Chondrocyte (in vitro differentiated cells): ENCODE measurements at regions not wholly inside any gene's neighbourhood (a gene's known extent, or its start where the extent isn't known, plus 50 kb on each side); places are given as distances from the start of the nearest gene placed in this dataset.

Experiments used
- DNase-seq: peaks from one replicate; pipeline ENCODE4 v3.0.0; 2021; ENCODE audit warnings: mixed read lengths, low spot score
- H3K27ac Mint-ChIP-seq: one replicate; pipeline ENCODE4 v1.8.0; 2021; ENCODE audit warnings: mild to moderate bottlenecking, moderate library complexity, mixed read lengths; ENCODE audit not compliant: unreplicated experiment
- H3K27me3 Mint-ChIP-seq: 2 replicates; pipeline ENCODE4 v1.8.0; 2021; ENCODE audit warnings: low read depth, mixed read lengths
- H3K36me3 Mint-ChIP-seq: 2 replicates; pipeline ENCODE4 v1.8.0; 2021; ENCODE audit warnings: low read depth, mixed read lengths
- H3K4me1 Mint-ChIP-seq: 2 replicates; pipeline ENCODE4 v1.8.0; 2021; ENCODE audit warnings: low read depth, mild to moderate bottlenecking, mixed read lengths
- H3K4me3 Mint-ChIP-seq: one replicate; pipeline ENCODE4 v1.8.0; 2021; ENCODE audit warnings: mild to moderate bottlenecking, moderate library complexity, mixed read lengths; ENCODE audit not compliant: unreplicated experiment
- H3K9me3 Mint-ChIP-seq: 2 replicates; pipeline ENCODE4 v1.8.0; 2021; ENCODE audit warnings: low read depth, mixed read lengths
- TF ChIP-seq, protein P1 (sequence below): fragments of 200-600 bp; sonication (generic); IDR thresholded peaks from 2 replicates; pipeline ENCODE4 v1.5.0; 2021; ENCODE audit warnings: antibody characterized with exemption, mild to moderate bottlenecking, moderate library complexity

DNA sequence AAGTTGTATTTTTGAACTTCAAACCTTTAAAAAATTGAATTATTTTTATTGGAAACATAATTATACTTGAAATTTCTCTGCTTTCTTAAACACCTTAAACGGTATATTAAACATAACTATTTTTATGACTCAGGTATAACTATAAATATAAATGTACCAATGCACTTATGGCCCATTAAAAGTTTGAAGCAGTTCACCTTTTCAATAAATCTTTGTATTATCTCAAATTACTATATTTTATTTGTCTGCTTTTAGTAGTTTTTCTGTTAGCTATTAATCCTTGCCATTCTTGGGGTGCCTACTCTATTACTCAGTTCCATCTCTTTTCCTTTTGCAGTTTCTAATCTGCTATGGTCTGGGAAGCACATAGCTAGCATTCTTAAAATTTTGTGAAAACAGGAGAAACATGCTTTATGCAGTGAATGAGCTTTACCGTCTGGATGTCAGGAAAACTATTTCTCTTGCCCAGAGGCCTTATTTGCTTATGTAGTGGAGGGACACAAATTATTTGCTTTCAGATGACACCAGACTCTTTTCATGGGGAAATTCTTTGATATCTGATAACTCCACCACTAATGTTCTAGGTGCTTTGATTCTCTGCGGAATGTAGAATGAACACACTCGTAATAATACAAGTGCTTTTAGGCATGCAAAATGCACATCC is 378.9 kb upstream of the CITED2 start:
- Mint-ChIP-seq H3K4me1 (peaks cover 93% of the 10 kb centered on the region), H3K27ac (peak overlapping the region; percentile 87), H3K27me3 (no peaks in the 10 kb centered on the region), H3K9me3 (no peaks in the 10 kb centered on the region), H3K36me3 (no peaks in the 10 kb centered on the region), H3K4me3 (no peak overlapping the region)
- TF ChIP-seq, protein P1, sequence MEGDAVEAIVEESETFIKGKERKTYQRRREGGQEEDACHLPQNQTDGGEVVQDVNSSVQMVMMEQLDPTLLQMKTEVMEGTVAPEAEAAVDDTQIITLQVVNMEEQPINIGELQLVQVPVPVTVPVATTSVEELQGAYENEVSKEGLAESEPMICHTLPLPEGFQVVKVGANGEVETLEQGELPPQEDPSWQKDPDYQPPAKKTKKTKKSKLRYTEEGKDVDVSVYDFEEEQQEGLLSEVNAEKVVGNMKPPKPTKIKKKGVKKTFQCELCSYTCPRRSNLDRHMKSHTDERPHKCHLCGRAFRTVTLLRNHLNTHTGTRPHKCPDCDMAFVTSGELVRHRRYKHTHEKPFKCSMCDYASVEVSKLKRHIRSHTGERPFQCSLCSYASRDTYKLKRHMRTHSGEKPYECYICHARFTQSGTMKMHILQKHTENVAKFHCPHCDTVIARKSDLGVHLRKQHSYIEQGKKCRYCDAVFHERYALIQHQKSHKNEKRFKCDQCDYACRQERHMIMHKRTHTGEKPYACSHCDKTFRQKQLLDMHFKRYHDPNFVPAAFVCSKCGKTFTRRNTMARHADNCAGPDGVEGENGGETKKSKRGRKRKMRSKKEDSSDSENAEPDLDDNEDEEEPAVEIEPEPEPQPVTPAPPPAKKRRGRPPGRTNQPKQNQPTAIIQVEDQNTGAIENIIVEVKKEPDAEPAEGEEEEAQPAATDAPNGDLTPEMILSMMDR: no peak
- DNase-seq: no peak

DNA sequence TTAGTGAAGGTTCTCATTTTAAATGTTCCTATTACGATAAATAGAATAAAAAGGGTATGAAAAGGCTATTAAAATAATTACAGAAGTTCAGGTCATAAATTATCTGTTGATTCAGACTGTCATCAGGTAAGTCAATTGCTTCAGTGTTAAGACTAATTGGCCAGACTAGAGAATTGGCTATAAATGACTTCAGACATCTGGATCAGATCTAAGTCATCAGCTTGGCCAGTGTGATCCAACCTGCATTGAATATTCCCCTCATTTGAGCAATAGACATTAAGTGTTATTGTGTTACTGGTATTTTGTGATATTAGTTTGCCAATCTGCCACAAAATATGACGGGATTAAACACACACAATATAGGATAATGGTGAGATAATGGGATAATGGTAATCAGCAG is 377.6 kb upstream of the CITED2 start:
- H3K27ac Mint-ChIP-seq: peak overlapping the region; percentile 59

DNA sequence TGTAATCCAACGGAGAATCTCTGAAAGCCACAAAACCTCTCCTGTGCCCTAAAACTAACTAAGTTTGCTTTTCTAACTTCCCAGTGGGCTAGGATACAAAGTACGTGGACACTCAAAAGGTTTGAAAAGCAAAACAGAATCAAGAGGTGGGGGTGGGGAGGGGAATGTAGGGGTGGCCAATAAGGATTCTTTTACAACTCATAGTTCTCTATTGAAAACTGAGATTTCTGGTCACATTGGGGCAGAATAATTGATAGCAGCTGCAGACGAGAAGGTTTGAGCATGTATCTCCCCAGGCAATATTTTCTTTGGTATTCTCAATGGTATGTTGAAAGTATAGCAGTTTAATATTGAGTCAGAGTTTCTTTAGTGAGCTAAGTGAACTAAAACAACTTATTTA is 376.7 kb upstream of the CITED2 start:
- TF ChIP-seq, protein P1: no peak
- peaks cover 79% of the 10 kb centered on the region for H3K4me1 Mint-ChIP-seq
- H3K4me3 Mint-ChIP-seq: no peak overlapping the region
- no peak for DNase-seq
- peak overlapping the region; percentile 81 for H3K27ac Mint-ChIP-seq
- no peaks in the 10 kb centered on the region for H3K9me3 Mint-ChIP-seq
- H3K36me3 Mint-ChIP-seq: no peaks in the 10 kb centered on the region
- no peaks in the 10 kb centered on the region for H3K27me3 Mint-ChIP-seq

More for the DNA sequence above, 377.6 kb upstream of the CITED2 start:
- TF ChIP-seq, protein P1: no peak
- Mint-ChIP-seq H3K4me1 (peaks cover 86% of the 10 kb centered on the region), H3K36me3 (no peaks in the 10 kb centered on the region), H3K4me3 (no peak overlapping the region), H3K27me3 (no peaks in the 10 kb centered on the region), H3K9me3 (no peaks in the 10 kb centered on the region)
- no peak for DNase-seq

DNA sequence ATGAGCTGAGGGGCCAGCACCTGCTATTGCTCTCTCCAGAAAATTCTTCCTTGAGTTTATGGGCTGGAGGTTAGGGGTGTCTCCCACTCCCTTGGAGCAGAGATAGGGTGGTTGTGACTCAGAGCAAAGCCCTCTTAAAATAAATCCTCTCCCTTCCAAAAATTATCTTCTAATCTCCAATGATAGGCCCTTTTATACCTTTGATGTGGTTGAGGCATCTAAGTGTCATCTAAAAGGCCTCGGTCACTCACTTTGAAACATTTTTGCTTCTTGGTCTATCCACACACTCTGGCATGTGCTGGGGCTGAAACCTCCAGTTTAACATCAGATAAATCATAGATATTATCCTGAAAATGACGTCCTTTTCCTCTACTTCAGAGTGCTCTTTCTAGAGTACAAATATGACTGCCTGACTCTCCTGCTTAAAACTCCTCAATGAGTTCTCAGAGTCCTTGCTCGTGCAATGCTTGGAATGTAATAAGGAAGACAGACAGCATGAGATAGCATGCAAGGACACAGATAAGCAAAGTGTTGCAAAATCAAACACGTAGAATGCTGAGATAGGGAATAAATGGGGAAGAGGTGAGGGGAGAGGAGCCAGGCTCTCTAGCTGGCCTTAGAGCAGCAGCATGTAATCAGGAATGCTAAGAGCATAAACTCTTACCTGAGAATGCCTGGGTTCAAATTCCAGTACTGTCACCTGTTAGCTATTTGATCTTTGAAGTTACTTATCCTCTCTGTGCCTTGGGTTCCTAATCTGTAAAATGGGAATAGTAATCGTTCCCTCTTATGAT is 374.1 kb upstream of the CITED2 start:
- Mint-ChIP-seq H3K4me3 (no peak overlapping the region), H3K4me1 (peaks cover 73% of the 10 kb centered on the region), H3K27ac (peak overlapping the region; percentile 2), H3K9me3 (no peaks in the 10 kb centered on the region), H3K36me3 (no peaks in the 10 kb centered on the region), H3K27me3 (no peaks in the 10 kb centered on the region)
- no peak for DNase-seq
- TF ChIP-seq, protein P1: no peak

DNA sequence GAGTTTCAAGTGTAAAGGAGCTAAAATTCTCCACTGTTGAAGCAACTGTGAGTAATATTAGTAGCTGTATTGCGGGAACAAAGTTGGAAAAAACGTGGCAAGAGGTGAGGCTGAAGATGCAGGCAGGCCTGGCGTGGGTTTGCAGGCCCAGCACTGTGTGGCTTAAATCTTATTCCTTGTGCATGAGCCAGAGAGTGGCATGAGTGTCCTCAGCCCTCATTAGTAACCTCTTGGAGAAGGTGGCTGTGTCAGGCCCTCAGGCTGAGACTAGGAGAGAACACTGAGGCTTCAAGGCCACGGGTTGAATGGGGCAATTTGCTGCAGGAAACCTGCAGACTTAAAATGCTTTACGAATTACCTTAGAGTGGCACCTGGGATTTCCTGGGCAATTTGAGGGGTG is 372.7 kb upstream of the CITED2 start:
- H3K4me1 Mint-ChIP-seq: peaks cover 73% of the 10 kb centered on the region
- no peak for DNase-seq
- H3K4me3 Mint-ChIP-seq: no peak overlapping the region
- H3K27ac Mint-ChIP-seq: no peak overlapping the region
- H3K27me3 Mint-ChIP-seq: no peaks in the 10 kb centered on the region
- TF ChIP-seq, protein P1: no peak
- H3K36me3 Mint-ChIP-seq: no peaks in the 10 kb centered on the region
- no peaks in the 10 kb centered on the region for H3K9me3 Mint-ChIP-seq
